Iris pigment epithelial cell (primary cell): ENCODE measurements at regions not wholly inside any gene's neighbourhood (a gene's known extent, or its start where the extent isn't known, plus 50 kb on each side); places are given as distances from the start of the nearest gene placed in this dataset.
"Not testable (repeated sequence)": the region's sequence is repeated elsewhere in the genome, so short reads cannot be mapped to it uniquely, and the experiment has no call there.

Experiments
- DNase-seq: peaks from one replicate; pipeline ENCODE4 v3.0.0-alpha.2; 2011; ENCODE audit warnings: low read depth

DNA sequence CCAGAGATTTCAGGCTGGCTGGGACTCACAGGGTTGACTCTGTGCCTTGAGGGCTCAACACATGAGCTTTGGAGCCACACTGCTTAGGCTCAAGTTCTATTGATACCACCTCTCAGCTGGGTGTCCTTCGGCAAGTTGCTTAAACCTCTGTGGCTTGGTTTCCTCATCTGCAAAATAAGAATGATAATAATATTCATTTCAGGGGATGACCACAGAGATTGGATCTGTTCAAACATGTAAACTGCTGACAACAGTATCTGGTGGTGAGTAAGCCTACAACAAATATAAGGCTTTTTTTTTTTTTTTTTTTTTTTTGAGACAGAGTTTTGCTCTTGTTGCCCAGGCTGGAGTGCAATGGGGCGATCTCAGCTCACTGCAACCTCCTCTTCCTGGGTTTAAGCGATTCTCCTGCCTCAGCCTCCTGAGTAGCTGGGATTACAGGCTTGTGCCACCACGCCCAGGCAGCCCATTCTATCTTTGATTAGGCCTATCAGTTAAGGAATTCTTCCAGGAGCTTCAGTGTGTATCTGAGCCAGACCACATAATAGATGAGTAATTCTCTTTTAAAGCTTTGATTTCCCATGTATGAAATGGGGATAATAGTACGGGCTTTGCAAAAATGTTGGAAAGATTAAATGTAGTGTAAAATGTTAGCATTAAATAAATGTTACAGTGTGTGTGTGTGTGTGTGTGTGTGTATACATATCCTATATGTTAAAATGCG is 437.6 kb downstream of the PRDM2 start:
- DNase-seq: no peak

DNA sequence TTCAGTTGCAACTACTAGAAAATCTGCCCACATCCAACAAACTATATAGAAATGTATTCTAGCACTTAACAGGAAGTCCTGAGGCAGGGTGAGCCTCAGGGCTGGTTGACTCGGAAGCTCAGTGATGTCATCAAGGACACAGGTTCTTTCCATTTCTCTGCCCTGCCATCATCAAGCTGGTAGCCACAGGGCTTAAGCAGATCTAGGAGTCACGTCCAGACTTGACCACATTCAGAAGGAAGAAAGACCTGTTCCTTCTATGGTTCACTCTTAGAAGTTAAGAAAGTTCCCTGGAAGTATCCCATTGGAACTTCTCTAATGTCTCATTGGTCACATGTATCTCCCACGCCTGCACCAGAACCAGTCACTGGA is 438.1 kb downstream of the PRDM2 start:
- DNase-seq: peak; percentile 3

DNA sequence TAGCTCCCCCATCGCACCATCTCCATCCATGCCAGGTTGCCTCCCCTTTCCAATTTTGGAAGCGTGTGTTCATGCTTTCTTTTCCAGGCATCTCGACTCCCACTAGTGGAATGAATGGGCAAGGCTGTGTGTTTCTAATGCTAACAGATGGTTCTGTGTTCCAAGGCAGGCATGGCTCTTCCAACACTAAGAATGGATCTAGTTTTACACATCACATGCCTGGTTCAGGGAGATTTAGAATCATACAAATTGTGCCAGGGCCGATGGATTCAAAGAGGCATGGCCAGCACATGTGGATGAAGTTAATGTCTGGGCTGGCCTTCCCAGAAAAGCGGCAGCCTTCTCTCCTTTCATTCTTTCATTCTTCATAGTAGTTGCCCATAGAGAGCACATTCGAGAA is 438.7 kb downstream of the PRDM2 start:
- DNase-seq: no peak

DNA sequence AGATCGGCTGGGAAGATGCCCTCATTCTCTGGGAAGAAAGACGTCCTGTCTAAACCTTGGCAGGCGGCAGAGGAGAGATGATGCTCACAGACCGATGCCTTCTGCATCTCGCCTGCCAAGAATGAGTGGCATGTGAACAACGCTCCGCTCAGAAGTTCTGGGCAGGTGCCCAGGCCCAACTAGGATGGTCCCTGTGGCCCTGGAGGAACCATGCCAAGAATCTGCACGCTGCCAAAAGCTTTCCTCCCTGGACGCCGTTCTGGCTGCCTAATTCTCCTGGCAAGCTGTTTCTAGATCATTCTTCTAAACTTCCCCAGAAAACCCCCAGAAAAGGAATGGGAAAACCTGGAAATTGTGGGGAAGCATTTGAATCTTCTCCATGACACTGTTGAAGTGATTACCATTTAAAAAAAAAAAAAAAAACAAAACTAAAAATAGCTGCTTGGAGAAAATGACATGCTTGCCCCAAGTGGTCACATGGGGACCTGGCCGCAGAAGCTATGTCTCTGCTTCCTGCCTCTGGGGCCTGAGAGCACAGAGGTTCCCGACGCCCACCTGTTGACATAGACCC is 440.9 kb downstream of the PRDM2 start:
- DNase-seq: no peak

DNA sequence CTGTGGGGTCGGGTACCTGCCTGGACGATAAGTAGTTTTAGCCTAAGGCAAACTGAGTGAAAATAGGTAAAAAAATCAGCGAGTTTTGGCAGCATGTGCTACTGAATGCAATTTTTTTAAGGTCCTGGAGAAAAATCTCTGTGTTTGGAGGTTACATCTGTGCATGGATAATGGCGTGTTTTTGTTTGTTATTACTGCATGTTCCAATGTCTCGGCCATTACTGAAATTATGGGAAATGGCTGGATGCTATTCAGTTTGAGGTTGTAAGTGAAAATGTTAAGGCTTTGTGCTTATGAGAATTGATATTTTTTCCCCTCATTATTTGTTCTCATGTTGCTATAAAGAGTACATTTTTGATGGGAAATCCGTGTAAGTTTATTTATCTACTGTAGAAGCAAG is 441.7 kb downstream of the PRDM2 start:
- no peak for DNase-seq

DNA sequence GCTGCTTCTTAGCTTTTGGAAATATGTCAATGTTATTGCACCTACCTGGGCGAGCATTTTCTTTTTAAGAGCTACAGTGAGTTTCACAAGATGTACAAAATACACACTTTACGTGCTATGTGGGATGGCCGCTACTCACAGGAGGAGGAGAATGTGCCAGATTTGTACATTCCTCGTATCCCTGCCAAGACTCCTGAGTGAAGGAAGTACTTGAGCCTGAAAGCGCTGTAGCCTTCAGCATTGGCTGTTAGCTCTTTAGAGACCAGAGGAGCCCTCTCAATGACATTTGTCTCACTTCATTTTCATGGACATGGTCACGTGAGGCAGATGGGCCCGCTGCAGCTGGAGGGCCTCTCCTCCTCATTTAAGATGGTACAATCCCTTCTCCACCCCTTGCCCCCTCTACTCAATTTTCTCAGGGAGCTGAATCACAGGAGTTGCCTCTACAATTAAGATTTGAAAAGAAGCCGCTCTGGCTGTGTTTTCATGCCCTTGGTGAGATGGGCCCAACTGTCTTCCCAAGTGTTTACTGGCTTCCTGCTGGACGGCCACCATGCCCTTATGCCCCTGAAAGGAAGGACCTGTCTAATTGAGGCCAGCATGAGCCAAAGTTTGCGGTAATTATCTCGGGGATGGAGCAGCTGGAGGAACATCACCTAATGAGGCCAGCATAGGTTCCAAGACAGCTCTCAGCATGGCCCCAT is 442.6 kb downstream of the PRDM2 start:
- no peak for DNase-seq

DNA sequence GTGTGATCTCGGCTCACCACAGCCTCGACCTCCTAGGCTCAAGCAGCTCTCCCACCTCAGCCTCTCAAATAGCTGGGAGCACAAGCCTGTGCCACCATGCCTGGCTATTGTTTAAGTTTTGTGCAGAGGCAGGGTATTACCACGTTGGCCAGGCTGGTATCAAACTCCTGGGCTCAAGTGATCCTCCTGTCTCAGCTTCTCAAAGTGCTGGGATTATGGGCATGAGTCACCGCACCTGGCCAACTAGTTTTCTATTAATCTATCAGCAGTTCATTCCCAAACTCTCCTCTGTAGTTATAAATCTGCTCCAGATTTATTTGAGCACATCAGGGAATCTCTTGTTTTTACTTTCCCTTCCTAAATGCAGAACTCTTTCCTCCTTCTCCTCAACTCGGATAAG is 443.8 kb downstream of the PRDM2 start:
- no peak for DNase-seq

DNA sequence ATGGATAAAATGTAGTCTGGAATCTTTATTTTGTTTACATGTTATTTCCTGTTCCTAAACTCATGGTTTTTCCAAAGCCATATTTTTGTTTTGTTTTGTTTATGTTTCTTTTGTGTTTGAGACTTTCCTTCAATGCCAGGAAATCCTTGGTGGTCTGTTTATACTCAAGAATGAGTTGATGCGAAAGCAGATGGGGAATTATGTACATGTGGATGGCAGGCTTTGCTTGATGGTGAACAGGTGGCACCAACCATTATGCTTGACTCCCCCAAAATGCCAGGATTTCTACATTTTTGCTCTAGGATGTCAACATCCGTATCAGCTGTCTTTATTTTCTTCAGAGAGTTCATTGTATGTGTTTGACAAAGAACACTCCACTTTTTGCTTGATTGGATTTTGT is 448.5 kb downstream of the PRDM2 start:
- no peak for DNase-seq

DNA sequence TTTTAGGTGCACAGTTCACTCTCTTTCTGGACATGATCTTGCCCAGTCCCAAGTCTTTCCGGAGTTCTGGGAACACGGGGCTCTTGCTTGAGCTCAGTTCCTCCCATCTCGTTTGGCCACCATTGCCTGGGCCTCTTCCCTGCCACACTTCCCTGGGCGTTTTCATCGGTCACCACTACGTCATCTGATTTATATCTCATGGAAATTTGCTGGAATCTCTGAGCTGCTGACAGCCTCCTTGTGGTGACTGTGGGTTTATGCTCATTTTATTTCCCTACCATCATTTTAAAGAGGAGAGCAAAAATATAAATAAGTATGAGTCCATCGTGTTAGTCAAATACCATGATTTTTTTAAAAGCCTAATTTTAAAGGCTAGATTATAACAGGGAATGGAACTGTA is 449.1 kb upstream of the KAZN start:
- DNase-seq: no peak

DNA sequence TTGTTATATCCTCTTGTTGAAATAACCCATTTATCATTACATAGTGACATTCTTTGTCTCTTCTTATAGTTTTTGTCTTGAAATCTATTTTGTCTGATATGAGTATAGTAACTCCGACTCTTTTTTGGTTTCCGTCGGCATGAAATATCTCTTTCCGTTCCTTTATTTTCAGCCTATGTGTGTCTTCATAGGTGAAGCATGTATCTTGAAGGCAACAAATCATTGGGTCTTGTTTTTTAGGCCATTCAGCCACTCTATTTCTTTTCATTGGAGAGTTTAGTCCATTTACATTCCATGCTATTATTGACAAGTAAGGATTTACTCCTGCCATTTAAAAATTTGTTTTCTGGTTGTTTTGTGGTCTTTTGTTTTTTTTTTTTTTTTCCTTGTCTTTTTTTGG is 441.9 kb upstream of the KAZN start:
- DNase-seq: no peak

DNA sequence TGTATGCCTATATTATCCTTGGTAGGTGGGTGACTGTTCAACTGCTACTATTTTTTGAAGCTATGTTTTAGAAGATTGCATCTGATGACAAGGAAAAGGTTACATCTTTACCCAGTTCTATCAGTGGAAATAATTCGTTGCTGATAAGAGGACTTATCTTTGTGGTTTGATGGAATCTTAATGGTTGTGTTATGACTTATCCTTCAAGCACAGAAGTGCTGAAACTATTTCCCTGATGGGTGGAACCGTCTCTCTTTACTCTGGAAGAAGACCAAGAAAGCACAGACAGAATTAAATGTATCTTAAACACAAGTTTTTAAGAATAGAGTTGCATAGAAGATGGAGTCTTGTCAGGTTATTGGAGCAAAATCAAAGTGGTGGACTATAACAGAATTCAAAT is 437.7 kb upstream of the KAZN start:
- peak; percentile 5 for DNase-seq

DNA sequence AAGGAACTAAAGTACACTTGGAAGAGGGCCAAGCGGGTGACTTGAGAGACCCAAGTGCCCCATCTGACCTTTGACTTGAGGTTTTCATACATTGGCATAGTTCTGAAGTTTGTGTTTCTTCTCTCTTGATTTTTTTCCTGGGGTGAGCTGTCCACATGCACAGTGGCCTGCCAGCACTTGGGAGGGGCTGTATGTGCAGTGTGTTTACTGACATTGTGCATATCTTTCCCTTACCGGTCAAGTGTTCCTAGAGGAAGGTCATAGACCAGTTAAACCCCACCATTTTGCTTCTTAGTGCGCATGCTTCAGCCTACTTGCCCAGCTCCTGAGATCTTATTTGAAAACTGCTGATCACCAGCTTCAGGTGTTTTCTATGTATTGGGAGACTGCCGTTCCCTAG is 435.2 kb upstream of the KAZN start:
- DNase-seq: no peak

DNA sequence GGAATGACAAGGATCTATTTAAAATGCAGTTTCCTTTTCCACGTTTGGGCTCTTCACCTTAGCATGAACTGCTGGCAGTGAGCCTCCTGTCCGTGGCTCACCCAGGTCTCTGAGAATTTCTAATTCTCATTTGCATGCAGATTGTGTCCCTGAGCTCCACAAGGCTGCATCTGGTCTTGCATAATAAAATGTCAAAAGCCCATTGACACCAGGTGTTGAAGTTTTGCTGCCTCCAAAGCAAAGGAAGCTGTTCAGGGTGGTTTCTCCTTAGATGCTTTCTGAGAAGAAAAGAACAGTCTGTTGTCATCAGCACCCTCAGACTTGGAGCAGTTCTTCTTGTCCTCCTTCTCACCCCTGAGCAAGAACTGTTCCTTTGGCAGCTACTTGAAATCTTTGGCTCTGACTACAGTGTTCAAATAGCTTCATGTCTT is 433.1 kb upstream of the KAZN start:
- no peak for DNase-seq

DNA sequence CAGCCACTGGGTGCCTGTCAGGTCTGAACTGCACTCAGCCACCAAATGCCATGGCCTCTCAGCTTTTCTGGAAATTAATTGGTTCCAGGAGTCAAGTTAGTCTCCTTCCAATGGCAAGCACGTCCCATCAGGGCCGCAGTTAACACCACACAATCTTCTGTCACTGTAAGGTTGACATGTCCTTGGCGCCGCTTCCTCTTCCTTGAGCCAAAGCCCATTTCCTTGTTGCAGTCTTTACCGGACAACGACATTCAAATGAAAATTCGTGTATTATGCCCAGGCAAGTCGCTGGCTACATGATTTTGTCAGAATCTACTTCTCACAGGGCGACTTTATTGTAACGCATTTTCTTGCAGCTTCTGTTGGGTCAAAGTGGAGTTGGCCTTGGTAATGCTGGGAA is 430.6 kb upstream of the KAZN start:
- DNase-seq: no peak

DNA sequence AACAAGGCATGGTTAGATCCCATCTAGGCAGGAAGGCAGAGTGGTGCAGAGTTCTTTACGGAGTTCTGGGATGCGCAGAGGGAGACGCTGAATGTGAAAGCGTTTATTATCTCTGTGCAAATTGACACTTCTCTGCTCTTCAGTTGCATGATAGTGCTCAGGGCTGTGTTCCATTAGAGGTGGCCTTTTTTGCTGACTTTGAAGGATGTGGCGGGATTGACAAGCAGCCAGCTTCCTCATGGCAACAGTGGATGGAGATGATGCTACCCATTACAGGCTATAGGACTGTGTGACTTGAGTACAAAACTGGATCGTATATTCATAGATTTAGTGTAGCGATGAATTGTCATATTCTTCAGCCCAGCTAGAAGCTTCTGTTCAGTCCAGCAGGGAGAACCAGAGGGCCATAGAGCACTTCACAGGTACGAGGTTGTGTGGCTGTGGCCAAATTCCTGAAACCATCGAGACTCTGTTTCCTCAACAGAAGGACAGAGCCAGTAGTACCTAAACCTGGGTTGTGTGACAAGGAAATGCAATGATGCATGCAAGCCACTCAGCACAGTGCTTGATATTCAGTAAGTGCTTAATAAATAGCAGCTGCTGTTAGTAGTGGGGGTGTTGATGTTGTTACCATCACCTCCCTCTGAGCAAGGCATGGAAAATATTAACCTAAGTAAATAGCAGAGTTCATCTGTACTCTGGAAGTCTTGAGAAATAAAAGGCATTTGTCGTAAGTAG is 430.0 kb upstream of the KAZN start:
- DNase-seq: no peak

DNA sequence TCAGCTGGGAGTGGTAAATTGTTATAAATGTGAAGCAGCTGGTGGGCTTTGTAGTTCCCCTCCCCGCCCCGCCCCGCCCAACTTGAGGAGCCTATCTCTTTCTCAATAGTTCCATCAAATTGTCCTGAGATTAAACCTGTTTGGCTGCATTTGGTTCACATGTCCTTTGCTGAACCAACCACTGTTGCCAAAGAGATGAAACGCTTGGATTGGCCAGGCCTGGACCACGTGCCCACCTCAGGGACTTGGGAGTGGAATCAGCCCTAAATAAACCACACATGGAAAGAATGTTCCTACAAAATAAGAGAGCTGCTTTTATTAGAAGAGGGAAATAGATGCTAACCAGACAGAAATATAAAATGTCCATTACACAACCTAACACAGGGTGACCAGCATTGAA is 424.9 kb upstream of the KAZN start:
- DNase-seq: no peak

DNA sequence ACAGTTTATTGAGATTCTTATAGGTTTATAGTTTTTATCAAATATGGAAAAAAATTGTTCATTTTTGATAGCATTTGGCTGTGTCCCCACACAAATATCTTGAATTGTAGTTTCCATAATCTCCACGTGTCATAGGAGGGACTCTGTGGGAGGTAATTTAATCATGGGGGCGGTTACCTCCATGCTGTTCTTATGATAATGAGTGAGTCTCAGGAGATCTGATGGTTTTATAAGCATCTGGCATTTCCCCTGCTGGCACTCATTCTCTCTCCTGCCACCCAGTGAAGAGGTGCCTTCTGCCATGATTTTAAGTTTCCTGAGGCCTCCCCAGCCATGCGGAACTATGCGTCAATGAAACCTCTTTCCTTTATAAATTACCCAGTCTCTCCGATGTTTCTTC is 420.6 kb upstream of the KAZN start:
- not testable (repeated sequence) for DNase-seq

DNA sequence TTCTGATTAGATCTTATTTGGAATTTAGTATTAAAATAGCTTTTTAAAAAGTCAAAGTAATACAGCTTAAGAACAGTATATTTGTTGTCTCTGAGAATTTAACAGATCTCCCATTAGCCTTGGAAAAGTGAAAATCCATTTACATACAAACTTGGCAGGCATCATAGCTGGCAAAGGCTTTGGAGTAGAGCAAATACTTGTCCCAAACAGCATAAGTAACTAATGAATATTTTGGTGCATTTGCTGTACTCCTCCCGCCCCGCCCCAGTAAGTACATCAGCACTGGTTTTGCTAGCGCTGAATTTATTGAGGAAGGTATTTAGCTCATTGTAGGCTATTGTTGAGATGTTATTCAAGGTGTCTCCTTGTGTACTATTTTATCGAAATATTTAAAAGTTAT is 417.7 kb upstream of the KAZN start:
- DNase-seq: no peak

DNA sequence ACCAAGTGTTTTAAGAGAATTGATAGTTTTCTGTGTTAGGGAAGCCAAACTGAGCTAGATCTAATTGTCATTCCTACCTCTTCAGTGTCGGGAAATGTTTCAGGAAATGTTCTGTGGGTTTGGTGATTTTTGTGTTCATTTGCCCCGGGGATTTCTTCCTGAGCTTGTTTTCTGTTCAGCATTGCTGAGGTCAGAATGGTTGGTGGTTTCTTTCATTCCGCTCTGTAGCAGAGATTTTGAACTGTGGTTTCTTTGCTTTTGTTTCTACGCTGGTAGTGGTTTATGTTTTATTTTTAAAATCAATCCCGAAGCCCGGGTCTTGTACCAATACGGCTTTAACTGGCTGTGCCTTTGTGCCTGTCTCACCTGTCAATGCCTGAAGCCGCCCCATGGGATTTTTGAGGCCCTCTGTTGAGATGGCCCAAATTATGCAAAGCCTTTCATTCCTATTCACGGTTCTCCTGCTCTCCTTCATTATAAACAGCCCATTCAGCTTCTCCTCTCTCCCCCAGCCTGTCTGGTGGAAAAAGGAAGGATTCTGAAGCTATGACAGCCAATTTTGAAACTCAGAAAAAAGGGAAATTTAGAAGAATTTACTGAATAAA is 417.2 kb upstream of the KAZN start:
- DNase-seq: no peak

DNA sequence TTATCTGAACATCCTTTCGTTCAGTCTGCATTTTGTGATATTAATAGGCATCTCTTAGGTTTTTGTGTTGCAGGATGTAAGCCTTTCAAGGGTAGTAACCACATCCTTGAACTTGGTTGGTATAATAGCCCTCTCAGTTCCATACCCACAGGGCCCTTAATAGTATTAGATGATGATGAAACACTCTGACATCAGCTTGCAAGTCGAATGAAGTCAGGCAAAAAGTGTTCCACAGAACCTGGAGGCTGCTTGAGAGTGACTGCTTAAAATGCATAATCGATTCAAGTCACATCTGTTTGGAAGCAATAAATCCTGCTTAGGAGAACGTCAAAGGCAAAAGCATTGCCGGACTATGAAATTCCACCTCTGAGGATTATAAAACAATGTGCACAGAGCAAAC is 415.6 kb upstream of the KAZN start:
- no peak for DNase-seq

DNA sequence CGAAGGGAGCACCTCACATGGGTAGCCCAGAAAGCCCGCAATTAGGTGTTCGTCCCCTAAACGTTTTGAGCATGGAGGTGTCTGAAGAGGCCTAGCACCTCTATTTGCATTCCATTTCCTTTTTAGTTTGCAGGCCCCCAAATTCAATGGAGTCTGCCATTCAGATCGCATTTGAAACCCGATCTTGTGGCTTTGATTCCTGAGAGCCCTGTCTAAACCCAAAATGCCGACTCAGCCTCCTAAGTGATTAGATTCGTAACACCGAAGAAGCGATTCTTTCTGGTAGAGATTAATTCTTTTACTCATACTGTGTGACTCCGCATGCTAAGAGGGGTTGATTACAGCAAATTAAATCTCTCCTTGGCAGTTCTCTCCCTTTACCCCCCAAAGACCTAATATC is 415.2 kb upstream of the KAZN start:
- no peak for DNase-seq

DNA sequence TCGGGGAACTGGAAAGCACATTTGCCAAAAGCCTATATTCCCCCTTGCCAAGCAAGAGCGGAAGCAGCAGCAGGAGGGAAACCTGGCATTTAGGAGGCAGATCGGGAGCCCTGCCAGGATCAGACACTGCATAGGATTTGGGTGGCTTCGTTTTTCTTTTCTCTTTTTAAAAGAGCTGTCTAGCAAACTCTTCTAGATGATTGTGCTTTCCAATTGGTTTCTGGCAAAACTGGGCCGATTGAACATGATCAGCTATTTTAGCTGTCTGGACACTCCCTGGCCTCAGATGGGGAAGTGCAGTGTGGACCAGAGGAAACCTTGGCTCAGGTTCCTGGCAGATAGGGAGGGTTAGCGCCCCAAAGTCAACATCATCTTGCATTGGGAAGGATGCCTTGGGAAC is 414.0 kb upstream of the KAZN start:
- no peak for DNase-seq

DNA sequence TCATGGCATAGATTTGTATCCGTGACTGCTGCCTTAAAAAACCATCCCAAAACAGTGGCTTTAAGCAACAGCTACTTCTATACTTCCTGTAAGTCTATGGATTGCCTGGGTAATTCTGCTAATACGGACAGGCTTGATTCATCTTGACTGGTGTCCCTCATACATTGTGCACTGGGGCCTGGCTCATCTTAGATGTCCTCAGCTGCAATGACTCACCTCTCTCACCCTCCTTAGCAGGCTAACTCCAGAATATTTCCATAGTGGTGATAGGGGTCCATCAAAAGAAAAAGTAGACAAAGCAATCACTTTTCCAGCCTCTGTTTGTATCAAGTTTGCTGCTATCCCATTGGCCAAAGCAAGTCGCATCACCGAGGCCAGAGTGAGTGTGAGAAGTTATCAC is 409.1 kb upstream of the KAZN start:
- DNase-seq: no peak
